ENCODE measurements at regions not wholly inside any gene's neighbourhood (a gene's known extent, or its start where the extent isn't known, plus 50 kb on each side); places are given as distances from the start of the nearest gene placed in this dataset.

DNA sequence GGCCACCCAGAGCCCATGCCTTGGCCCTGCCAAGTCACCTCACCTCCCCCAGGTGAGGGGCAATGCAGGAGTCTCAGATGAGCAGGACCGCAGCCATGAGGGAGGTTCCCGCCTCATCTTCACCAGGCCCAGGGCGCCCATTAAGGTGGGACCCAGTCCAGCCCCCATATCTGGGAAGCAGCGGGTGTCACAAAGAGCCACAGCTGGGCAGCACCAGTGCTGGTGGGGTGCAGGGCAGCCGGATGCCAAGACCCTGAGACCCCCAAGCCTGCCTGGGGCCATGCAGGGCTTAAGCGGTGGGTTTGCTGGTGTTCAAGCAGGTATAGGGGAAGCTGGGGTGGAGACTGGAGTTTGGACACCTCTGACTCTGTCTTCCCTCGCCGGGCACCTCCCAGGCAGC, 237.8 kb upstream of the GSE1 start:
- DNase-seq = no peak
- Histone ChIP-seq H3K27ac (no peak overlapping the region), H3K4me3 (ENCODE audit: low read depth, low read length) (no peak overlapping the region), H3K27me3 (replicated peaks) (no peaks in the 10 kb centered on the region), H3K36me3 (replicated peaks) (no peaks in the 10 kb centered on the region)
- in situ Hi-C loops (cut with HindIII; ENCODE audit: low pct_ligation_motif_present, low sequenced_read_pairs) = no loop called here
- TF ChIP-seq, protein P1, sequence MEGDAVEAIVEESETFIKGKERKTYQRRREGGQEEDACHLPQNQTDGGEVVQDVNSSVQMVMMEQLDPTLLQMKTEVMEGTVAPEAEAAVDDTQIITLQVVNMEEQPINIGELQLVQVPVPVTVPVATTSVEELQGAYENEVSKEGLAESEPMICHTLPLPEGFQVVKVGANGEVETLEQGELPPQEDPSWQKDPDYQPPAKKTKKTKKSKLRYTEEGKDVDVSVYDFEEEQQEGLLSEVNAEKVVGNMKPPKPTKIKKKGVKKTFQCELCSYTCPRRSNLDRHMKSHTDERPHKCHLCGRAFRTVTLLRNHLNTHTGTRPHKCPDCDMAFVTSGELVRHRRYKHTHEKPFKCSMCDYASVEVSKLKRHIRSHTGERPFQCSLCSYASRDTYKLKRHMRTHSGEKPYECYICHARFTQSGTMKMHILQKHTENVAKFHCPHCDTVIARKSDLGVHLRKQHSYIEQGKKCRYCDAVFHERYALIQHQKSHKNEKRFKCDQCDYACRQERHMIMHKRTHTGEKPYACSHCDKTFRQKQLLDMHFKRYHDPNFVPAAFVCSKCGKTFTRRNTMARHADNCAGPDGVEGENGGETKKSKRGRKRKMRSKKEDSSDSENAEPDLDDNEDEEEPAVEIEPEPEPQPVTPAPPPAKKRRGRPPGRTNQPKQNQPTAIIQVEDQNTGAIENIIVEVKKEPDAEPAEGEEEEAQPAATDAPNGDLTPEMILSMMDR (IDR thresholded peaks at IDR 0.05; ENCODE audit: low read depth, low read length, missing control alignments) = no peak

DNA sequence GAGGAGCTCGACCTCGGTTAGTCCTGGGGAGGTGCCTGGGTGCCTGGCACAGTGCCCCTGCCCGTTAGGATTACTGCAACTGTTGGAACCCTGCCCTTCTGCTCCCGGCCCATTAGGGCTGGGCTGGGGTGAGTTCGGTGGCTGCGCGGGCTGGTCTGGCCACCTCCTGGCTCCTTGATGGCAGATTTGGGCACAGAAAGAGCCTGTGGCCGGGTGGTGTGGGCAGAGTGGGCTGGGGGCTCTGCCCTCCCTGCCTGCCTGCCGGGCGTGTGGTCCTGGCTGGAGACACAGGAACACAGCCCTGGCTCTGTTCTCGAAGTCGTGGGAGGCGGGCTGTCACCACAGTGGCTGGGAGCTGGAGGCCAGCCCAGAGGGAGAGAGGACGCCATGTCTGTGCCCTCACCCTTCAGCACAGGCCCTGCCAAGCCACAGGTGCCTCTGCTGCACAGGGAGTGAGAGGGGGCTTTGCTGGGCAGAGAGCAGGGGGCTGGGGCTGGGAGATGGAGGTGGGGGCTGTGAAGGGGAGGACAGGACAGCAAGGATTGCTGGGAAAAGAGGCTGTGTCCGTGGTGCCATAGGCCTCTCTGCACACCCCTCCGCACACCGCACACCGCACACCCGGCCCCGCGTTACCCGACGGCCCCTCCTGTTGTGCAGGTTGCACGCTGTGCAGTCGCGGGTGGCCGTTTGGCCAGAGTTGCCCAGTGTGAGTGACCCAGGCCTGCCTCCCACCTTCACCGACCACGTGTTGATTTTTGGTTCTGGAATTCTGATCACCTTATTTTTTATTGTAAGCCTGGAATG, 236.6 kb upstream of the GSE1 start:
- Histone ChIP-seq H3K27me3 (replicated peaks) (no peaks in the 10 kb centered on the region), H3K4me3 (ENCODE audit: low read depth, low read length) (no peak overlapping the region), H3K36me3 (replicated peaks) (no peaks in the 10 kb centered on the region), H3K27ac (no peak overlapping the region)
- TF ChIP-seq, protein P1 (IDR thresholded peaks at IDR 0.05; ENCODE audit: low read depth, low read length, missing control alignments) = no peak
- in situ Hi-C loops (cut with HindIII; ENCODE audit: low pct_ligation_motif_present, low sequenced_read_pairs) = no loop called here
- no peak for DNase-seq

DNA sequence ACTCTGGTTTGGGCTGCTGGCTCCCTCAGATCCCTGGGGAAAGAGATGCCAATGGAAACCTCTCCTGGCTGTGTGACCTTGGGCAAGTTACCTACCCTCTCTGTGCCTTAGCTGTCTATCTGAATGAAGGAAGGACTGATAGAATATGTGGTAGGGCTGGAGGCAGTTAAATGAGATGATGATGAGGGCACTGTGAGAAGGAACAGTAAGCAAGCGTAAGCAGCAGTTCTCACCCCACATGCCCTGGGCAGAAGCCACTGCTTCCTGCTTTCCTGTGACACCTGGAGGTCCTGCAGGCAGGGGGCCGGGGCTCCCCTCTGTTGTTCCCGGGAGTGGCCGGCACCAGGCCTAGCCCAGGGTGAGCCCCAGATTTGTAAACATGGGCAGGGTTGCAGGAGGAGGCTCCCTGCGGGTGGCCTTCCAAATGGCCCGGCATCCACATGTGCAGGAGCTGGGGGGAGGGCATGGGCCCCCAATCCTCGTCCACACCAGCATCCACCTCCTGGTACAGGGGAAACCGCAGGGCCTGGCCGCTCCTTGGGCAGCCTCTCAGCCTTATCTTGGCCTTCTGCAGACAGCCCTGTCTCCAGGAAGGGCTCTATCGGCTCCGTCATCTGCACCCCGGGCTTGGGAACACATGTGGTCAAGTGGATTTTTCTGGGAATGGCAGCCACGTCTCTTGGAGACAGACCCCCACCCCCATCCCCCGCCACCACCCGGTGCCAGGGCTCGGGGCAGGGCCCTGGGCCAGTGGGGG, 235.6 kb upstream of the GSE1 start:
- H3K4me3 ChIP-seq (ENCODE audit: low read depth, low read length) = no peak overlapping the region
- DNase-seq = no peak
- in situ Hi-C loops (cut with HindIII; ENCODE audit: low pct_ligation_motif_present, low sequenced_read_pairs) = no loop called here
- no peaks in the 10 kb centered on the region for H3K27me3 ChIP-seq (replicated peaks)
- TF ChIP-seq, protein P1 (IDR thresholded peaks at IDR 0.05; ENCODE audit: low read depth, low read length, missing control alignments) = no peak
- H3K27ac ChIP-seq = no peak overlapping the region
- no peaks in the 10 kb centered on the region for H3K36me3 ChIP-seq (replicated peaks)

DNA sequence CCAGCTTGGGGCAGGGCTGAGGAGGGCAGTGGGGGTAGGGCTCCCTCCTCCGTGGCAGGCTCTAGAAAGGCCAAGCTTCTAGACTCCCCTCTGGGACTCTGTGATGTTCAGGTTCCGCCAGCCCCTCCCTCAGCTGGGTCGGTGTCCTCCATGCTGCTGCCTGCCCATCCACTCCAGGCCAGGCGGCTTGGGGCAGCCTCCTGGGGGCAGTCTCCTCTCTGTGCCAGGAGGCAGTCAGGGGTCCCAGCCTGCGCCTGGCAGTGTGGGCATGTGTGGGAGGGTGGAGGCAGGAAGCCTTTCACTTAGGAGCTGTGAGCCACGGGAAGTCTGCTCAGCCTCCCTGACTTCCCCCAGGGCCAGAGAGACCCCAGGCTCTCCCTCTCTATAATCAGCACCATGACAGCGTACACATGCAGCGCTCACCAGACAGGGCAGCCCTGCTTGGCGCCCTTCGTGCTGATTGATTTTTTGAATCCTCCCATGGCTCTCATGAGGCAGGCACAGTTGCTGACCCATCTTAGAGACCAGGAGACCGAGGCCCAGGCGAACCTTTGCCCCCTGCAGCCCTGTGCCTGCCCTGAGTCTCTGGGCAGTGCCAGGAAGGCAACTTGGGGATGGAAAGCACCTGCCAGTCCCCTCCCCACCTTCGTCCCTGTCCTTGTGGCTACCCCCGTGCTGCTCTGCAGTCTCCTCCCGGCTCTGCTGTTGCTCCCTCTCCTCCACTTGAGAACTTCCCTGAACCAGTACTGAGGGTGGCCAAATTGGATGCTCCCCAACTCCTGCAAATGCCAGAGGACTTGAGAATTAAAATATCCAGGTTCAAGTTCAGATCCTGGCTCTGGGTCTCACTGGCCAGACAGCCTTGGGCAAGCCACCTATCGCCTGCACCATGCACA, 234.7 kb upstream of the GSE1 start:
- Histone ChIP-seq H3K4me3 (ENCODE audit: low read depth, low read length) (no peak overlapping the region), H3K27me3 (replicated peaks) (no peaks in the 10 kb centered on the region), H3K27ac (no peak overlapping the region), H3K36me3 (replicated peaks) (no peaks in the 10 kb centered on the region)
- TF ChIP-seq, protein P1 (IDR thresholded peaks at IDR 0.05; ENCODE audit: low read depth, low read length, missing control alignments) = no peak
- DNase-seq = no peak
- in situ Hi-C loops (cut with HindIII; ENCODE audit: low pct_ligation_motif_present, low sequenced_read_pairs) = no loop called here

DNA sequence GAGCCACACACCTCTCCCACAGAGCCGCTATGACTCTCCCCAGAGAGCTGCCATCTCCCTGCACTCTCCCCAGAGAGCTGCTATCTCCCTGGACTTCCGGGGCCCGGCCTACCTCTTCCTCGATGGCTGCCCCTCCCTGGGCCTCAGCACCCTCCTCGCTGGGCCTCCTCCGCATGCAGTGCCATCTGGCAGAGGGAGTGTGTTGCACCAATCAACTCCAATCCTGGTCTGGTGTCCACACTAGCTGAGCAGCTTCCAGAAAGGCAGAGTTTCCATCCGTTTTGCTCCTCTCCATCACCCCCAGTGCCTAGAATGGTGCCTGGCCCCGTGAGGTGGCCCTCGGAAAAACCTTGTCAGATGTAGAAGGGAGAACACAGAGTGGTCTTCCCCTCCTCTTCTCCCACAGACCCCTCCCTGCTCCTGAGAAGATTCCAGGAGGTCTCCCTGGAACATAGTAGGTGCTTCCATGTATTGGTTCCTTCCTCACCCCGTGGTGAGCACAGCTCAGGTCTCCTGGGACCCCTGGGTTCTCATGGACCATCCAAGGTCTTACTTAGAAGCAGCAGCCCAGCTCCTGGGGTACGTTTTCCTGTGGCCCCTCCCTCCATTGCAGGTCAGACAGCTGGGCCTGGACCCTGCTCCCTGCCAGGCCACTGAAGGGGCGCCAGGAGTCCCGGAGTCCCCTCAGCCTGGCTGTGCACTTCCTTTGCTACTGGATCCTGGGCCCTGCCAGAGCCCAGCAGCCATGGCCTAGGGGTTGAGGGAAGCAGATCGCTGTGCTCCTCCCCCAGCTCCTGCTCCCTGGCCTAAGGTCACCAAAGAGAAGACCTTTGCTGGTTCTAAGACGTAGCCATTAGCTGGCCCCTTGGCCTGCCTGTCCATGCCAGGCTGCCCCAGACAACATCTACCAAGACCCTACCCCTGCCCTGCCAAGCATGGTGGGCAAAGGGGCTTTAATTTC, 233.8 kb upstream of the GSE1 start:
- TF ChIP-seq, protein P1 (IDR thresholded peaks at IDR 0.05; ENCODE audit: low read depth, low read length, missing control alignments) = no peak
- DNase-seq = no peak
- Histone ChIP-seq H3K36me3 (replicated peaks) (no peaks in the 10 kb centered on the region), H3K27ac (no peak overlapping the region), H3K27me3 (replicated peaks) (no peaks in the 10 kb centered on the region), H3K4me3 (ENCODE audit: low read depth, low read length) (no peak overlapping the region)
- in situ Hi-C loops (cut with HindIII; ENCODE audit: low pct_ligation_motif_present, low sequenced_read_pairs) = no loop called here
